GM18519 (cell line): ENCODE measurements at regions not wholly inside any gene's neighbourhood (a gene's known extent, or its start where the extent isn't known, plus 50 kb on each side); places are given as distances from the start of the nearest gene placed in this dataset.
A peak's percentile ranks its signal among the peaks of the same experiment; 100 is the strongest.
"Not testable (repeated sequence)": the region's sequence is repeated elsewhere in the genome, so short reads cannot be mapped to it uniquely, and the experiment has no call there.

Experiments used
- ATAC-seq: cut with Tn5 transposase; IDR thresholded peaks from one replicate; pipeline ENCODE4 v1.9.1; 2021; ENCODE audit warnings: mild to moderate bottlenecking, moderate library complexity; ENCODE audit not compliant: unreplicated experiment, low FRiP score

DNA sequence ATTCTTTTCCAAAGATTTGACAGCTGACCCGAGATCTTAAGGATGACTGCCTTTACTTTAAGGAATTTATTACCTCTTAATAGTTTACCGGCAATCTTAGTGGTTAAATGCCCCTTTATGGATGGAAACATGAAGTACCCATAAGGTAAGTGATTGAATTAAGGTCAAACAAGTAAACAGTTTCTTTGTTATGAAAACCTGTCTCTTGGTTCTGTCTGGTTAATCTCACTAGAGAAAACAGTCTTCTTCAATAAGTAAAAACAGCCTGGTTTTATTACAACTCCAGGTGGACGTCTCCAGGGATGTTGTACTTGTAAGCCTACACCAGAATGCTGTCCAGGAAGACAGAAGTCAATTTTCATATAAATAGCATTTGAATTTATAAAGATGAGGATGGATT is 161.8 kb upstream of the MTPN start:
- ATAC-seq, result no peak

DNA sequence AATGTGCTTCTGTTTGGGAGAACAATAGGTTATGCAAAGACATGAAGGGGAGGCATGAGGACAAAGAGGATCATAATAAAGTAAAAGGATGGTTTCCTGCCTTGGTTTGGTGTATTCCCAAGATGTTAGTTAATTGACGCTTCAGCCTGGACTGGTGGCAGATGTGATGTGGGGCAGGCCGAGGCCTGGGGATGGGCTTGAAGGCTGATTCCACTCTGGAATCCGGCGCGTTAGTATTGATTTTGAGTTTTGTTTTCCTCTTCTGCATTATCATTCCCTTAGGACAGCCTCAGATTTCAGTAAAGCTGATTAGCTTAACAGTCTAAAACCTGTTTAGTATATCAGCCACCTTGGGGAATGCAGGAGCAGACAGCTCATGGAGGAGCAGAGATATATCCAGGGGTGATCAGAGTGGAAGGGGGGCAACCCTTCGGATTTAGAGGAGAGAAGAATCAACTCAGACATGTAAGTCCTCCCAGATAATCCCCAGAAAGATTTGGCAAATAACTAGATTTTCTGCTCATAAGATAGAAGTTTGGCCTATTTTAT is 159.8 kb upstream of the MTPN start:
- no peak for ATAC-seq

DNA sequence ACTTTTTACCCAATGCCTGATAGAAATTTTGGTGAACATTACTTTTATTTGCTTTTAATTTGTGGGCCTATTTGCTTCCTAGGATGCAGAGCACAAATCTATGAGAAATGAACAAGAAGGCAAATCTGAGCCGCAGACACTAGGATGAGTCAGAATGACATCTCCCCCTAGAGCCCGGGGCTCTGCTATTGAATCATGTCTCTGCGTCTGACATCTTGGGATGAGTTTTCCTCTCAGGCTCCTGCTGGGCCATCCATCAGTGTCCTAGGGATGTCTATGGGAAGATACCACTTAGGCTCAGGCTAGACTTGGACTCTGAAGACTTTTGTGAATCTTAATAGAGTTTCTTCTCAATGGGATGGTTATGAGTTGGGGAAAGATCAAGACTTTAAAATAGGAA is 157.3 kb upstream of the MTPN start:
- ATAC-seq, result no peak

DNA sequence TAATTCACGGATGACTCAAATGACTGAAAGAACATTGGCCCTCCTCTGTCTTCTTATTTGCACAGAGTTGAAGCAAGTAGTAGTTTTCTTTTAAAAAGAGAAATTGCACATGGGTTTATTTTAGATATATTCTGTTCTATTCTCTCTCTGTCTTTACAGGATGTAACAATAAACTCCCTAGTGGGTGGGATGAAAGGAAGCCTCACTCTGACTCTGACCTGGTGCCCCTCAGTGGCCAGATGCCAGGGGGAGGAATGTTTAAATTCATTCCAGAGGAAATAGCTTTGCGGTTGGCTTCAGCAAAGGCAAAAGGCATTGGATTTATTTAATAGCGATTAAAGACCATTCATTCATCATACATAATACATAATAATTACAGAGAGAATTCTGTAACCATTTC is 156.4 kb upstream of the MTPN start:
- no peak for ATAC-seq

DNA sequence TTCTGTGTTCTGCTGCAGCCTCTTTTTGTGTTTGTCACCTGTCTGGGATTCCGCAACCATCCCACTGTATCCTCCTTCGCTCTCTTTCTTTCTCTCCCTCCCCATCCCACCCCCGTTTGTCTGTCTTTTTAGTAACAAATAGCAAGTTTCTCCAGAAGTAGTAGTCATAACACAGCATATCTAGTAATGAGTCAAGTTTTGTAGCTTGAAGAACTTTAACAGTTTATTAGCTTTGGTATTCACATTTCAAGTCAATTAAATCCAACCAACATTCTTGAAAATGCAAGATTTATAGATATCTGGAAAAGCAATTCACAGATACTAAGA is 154.1 kb upstream of the MTPN start:
- ATAC-seq, result no peak

DNA sequence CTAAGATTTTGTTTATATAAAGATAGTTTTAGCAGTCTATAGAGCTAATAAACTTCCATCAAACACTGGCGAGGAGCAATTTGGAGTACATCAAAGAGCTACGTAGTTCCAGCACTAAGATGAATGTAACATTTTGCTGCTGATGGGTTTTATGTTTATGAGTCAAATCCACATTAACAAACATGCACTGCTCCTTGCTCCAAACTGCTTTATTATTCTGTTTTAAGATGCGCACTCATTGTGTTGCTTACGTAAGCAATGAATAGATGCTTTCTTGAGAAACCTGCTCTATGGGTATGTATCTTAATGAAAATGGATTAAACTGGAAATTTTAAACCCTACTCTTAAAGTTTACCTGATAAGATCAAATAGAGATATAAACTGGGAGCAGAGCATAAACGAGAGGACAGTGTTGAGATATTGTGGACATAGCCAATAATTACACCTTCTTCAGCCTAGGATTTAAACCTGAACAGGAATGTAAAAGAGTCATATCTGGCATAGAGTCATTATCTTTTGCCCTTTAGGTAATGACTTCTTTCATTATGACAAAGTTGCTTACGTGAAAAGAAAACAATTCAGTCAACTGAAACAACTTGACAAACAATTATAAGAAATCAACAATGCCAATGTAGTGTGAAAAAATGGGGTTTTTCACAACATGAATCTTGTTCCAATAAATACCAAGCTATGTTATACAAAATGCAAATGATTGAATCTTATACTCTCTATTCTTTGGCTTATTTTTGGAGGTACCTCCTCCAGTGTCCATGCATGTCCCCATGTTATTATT is 153.5 kb upstream of the MTPN start:
- ATAC-seq, result no peak

DNA sequence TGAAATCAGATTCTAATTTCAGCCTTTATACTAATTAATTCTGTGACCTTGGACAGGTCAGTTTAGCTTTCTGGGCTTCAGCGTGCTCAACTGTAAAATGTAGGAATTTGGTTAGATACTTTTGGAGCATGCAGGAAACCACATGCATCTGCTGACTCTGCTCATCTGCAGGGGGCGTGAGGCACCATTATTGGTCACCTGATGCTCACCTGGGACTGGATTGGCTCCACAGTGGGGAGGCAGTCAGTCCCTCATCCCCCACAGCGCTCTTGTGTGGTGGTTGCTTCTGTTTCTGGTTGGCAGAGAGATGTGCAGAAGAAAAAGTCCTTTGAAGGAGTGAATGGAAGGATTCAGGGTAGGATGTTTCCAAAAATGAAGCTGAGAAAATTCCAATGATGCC is 150.9 kb upstream of the MTPN start:
- ATAC-seq, result no peak

DNA sequence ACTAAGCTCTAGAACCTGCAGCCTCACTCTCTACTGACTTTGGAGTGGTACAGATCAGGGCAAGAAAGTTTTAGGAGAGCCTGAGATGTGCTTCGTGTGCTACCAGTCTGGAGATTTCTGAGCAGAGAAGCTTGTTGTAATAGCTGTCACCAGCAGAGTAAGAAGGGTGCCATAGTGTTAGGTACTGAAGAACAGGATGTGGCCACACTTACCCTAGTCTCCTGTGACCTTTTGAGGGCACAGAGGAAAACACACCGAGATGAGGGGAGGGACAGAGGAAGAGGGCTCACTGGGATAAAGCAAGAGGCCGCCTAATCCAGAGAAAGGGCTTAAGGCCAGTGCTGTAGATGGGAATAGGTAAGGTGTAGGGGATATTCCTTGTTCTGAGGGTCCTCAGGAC is 146.2 kb upstream of the MTPN start:
- no peak for ATAC-seq

DNA sequence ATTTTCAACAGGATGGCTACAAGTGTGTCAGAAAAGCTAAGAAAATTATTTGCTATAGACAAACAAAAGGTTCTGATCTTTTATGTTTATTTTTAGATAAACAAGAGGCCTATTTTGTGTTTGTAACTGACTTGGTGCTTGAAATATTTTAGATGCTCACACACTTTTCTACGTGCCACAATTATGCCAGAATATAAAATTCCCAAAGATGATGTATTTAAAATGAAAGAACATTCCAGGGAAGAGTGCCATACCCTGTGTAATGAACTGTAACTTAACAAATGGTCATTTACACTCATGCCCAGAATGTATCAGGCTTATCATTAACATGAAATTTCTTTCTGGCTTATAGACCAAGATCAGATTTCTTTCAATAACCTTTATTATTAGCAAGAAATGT is 144.9 kb upstream of the MTPN start:
- no peak for ATAC-seq

DNA sequence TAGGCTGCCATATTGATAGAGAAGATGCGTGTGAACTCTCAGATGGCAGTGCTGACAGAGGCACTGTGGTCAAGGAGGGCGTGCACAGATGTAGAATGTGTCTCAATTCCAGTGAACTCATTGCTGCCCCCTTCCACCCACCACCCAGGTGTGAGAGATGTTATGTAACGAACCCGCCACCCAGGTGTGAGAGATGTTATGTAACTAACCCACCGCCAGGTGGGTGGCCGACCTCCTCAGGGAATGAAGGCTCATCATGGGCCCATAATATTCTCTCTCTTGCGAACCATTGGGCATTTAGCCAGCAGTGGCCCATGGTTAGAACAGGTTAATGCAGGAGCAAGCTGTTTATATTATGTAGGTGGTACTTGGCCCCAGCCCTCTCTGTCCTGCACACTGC is 140.4 kb upstream of the MTPN start:
- no peak for ATAC-seq

DNA sequence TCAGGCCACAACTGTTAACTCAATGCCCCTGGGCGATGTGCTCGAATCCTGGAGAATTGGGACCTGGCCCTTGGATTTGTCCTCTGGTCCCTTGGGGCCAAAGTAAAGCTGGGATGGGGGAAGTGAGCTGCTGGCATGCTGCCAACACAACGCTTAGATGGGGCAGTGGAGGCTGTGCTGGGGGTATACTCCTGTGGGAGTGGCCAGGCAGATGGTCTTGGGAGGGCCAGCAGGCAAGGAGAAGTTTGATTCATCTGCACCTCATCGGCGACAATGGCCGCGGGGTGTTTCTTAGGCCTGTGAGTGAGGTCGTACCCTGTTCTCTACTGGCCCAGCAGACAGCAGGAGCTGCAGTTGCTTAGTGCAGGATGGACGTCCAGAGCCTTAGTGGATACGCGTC is 139.0 kb upstream of the MTPN start:
- ATAC-seq, result no peak

DNA sequence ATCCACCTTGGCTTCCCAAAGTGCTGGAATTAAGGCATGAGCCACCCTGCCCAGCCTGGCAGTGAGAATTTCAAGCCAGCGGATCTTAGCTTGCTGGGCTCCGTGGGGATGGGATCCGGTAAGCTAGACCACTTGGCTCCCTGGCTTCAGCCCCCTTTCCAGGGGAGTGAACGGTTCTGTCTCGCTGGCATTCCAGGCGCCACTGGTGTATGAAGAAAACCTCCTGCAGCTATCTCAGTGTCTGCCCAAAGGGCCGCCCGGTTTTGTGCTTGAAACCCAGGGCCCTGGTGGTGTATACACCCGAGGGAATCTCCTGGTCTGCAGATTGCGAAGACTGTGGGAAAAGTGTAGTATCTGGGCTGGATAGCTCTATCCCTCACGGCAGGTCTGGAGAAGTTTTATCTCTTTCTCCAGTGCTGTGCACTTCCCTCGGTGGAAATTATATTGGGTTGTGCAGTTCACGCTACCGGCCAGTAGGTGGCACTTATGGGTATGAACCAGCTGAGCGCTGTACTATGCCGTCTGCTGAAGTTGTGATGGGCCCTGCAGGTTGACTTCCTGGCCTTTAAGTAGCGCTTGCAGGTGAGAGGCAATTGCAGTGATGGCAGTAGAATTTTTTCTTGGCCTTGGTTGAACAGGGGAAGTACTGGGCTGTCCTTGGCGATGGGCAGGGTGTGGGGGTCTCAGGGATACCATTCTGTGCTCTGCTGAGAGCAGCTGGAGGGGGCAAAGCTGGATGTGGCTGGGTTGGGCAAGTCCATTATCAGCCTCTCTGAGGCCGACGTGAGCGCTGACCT is 138.0 kb upstream of the MTPN start:
- ATAC-seq, result peak; percentile 98

DNA sequence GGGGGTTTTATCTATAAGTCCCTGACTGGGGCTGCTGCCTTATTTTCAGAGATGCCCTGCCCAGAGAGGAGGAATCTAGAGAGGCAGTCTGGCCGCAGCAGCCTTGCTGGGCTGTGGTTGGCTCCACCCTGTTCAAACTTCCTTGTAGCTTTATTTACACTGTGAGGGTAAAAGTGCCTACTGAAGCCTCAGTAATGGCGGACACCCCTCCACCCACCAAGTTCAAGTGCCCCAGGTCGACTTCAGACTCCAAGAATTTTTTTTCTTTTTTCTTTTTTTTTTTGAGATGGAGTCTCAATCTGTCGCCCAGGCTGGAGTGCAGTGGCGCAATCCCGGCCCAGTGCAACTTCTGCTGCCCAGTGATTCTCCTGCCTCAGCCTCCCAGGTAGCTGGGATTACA is 137.3 kb upstream of the MTPN start:
- ATAC-seq, result not testable (repeated sequence)

DNA sequence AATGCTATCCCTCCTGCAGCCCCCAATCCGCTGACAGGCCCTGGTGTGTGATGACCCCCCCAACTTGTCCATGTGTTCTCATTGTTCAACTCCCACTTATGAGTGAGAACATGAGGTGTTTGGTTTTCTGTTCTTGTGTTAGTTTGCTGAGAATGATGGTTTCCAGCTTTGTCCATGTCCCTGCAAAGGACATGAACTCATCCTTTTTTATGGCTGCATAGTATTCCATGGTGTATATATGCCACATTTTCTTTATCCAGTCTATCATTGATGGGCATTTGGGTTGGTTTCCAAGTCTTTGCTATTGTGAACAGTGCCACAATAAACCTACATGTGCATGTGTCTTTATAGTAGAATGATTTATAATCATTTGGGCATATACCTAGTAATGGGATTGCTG is 131.9 kb upstream of the MTPN start:
- ATAC-seq, result not testable (repeated sequence)

DNA sequence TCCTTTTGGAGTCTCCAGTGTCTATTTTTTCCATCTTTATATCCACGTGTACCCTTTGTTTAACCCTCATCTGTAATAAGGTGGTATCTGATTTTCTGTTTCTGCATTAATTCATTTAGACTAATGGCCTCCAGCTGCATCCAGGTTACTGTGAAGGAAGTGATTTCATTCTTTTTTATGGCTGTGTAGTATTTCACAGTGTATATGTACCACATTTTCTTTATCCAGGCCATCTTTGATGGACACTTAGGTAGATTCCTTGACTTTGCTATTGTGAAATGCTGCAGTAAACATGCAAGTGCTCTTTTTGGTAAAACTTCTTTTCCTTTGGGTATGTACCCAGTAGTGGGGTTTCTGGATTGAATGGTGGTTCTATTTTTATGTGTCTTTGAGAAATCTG is 128.0 kb upstream of the MTPN start:
- no peak for ATAC-seq

DNA sequence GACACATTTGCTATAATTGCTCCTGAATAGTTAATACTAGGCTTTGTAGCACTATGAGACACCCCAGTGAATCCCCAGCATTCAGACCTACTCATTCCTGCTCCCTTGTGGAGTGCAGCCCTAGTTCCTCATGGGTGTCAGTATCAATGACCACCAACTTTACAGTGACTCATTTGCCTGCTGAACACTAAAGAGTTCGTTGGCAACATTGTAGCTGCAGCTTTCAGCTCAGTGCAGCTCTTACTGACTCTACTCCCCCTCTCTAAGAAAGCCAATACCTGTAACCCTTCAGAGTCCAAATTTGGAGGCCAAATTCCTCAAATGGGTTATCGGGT is 127.1 kb upstream of the MTPN start:
- no peak for ATAC-seq

DNA sequence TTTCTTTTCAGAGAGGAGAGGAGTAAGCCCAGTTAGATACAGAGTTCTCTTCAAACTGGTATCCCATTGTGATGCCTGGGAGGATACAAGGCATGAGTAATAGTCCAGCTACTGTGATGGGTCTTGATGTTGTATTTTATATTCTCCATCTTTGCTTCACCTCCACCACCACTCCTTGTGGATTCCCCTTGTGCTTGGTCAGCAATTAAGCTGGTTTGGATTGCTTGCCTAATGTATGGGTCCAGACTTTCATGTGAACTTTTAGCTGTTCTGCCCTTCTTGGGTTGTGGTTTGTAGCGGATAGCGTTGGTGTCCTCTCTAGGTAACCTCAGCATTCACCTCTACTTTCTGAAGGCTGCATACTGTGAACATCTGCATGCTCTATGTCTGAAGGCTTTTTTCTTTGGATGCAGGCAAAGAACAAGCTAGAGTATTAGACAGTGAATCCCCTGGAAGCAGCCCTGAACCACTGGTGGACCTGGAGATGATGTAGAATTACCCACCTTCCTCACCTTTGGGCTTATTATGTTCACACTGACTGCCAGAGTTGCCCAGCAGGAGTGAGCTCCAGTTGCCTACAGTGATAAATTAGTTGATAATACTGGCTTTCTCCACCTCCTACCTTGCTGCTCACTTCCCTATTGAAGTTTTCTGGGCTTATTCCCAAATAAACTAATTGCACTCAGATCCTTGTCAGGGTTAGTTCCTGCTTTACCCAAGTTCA is 126.5 kb upstream of the MTPN start:
- no peak for ATAC-seq

DNA sequence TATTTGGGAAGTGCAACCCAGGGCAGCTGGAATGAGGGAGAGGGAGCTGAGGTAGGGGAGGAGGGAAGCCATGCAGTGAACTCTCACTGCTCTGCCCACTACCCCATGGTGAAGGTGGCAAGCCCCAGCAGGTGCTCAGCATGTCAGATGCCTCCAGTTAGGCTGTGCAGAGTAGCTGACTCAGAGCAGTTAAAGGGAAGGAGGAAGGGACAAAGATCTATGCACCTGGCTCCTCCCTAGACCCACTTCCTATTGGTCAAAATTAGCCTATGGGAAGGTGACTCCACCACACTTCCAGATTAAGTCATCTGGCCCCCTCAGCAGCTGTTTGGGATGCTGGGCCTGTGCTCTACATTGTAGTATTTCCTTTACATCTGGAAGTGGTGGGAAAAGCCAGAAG is 125.7 kb upstream of the MTPN start:
- no peak for ATAC-seq

DNA sequence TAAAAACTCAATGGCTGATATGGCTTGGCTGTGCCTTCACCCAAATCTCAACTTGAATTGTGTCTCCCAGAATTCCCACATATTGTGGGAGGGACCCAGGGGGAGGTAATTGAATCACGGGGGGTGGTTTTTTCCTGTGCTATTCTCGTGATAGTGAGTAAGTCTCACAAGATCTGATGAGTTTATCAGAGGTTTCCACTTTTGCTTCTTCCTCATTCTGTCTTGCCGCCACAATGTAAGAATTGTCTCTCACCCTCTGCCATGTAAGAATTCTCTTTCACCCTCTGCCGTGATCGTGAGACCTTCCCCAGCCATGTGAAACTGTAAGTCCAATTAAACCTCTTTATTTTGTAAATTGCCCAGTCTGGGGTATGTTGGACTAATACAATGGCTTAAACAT is 115.6 kb upstream of the MTPN start:
- ATAC-seq, result not testable (repeated sequence)

DNA sequence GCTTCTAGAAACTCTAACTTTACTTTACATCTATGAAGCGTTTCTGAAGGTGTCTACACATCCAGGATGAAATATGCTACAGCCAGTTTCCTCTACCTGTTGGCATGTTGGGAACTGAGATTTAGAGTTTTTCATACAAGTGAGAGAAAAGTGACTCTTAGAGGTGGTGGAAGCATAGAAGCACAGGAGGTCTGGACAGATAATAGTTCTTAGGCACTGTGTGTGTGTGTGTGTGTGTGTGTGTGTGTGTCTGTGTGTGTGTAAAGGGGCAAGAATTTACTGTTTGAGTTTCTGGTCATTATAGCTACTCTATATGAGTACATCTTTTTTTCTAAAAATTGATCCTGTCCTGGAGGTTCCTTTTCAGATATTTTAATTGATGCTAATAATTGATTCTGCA is 110.7 kb upstream of the MTPN start:
- no peak for ATAC-seq

DNA sequence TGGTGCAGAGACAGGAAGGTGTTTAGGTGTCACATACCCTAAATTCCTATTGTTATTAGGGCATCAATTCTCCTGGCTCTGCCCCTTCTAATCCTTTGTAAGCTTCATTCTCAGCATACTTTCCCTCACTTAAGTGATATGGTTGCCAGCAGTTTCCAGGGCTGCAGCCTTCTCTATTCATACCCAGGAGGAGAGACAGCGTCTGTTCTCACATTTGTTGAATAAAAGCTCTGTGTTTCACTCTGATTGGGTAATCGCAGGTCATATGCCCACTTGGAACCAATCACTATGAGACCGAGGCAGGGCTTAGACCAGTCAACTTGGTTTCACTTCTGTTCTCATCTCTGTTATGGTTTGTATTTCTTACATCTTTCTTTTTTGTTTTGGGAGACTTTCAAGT is 109.6 kb upstream of the MTPN start:
- ATAC-seq, result peak; percentile 88
